ENCODE measurements at regions not wholly inside any gene's neighbourhood (a gene's known extent, or its start where the extent isn't known, plus 50 kb on each side); places are given as distances from the start of the nearest gene placed in this dataset.

DNA sequence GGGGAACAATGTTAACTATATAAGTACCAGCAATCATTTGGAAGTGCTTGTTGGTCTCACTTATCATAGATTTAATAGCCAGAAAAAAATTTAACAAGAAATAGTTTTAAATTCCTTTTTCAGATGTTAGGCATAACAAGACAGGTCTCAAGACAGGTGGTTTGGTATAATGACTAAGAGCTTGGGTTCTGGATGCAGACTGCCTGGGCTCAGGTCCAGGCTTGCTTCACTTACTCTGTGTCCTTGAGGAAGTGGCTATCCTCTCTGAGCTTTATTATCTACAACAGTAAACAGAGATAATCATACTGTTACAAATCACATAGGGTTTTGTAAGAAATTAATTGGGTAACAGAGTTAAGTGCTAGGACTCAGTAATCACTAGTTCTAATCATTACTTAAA, 338.0 kb upstream of the FLRT2 start (continued):
- no peak for TF ChIP-seq ZNF776 (tag by site-specific recombination; IDR thresholded peaks at IDR 0.05; ENCODE audit: borderline replicate concordance)
- no peak for TF ChIP-seq ZNF214 (tag by site-specific recombination; IDR thresholded peaks at IDR 0.05; ENCODE audit: borderline replicate concordance)
- no peak for TF ChIP-seq ZNF670 (tag by site-specific recombination; IDR thresholded peaks at IDR 0.05; ENCODE audit: low read depth)
- no peak for TF ChIP-seq ZNF701 (tag by site-specific recombination; IDR thresholded peaks at IDR 0.05)
- no peak for TF ChIP-seq ZNF302 (tag by site-specific recombination; IDR thresholded peaks at IDR 0.05; ENCODE audit: low read depth)
- TF ChIP-seq ZNF664 (tag by site-specific recombination; IDR thresholded peaks at IDR 0.05) = no peak
- TF ChIP-seq, protein P1, sequence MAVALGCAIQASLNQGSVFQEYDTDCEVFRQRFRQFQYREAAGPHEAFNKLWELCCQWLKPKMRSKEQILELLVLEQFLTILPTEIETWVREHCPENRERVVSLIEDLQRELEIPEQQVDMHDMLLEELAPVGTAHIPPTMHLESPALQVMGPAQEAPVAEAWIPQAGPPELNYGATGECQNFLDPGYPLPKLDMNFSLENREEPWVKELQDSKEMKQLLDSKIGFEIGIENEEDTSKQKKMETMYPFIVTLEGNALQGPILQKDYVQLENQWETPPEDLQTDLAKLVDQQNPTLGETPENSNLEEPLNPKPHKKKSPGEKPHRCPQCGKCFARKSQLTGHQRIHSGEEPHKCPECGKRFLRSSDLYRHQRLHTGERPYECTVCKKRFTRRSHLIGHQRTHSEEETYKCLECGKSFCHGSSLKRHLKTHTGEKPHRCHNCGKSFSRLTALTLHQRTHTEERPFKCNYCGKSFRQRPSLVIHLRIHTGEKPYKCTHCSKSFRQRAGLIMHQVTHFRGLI (tag by site-specific recombination; IDR thresholded peaks at IDR 0.05) = no peak
- no peak for TF ChIP-seq SCRT1 (tag by site-specific recombination; IDR thresholded peaks at IDR 0.05; ENCODE audit: borderline replicate concordance)
- no peak for TF ChIP-seq ZNF184 (tag by site-specific recombination; IDR thresholded peaks at IDR 0.05)
- TF ChIP-seq HOXA7 (CRISPR knock-in tag; IDR thresholded peaks at IDR 0.05; ENCODE audit: borderline replicate concordance) = no peak
- no peak for TF ChIP-seq ZNF19 (tag by site-specific recombination; IDR thresholded peaks at IDR 0.05; ENCODE audit: low read depth)
- TF ChIP-seq, protein P2, sequence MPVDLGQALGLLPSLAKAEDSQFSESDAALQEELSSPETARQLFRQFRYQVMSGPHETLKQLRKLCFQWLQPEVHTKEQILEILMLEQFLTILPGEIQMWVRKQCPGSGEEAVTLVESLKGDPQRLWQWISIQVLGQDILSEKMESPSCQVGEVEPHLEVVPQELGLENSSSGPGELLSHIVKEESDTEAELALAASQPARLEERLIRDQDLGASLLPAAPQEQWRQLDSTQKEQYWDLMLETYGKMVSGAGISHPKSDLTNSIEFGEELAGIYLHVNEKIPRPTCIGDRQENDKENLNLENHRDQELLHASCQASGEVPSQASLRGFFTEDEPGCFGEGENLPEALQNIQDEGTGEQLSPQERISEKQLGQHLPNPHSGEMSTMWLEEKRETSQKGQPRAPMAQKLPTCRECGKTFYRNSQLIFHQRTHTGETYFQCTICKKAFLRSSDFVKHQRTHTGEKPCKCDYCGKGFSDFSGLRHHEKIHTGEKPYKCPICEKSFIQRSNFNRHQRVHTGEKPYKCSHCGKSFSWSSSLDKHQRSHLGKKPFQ (tag by site-specific recombination; IDR thresholded peaks at IDR 0.05) = no peak
- no peak for TF ChIP-seq ZNF391 (tag by site-specific recombination; IDR thresholded peaks at IDR 0.05; ENCODE audit: borderline replicate concordance, low read depth)
- TF ChIP-seq ZNF610 (tag by site-specific recombination; IDR thresholded peaks at IDR 0.05; ENCODE audit: borderline replicate concordance) = no peak

DNA sequence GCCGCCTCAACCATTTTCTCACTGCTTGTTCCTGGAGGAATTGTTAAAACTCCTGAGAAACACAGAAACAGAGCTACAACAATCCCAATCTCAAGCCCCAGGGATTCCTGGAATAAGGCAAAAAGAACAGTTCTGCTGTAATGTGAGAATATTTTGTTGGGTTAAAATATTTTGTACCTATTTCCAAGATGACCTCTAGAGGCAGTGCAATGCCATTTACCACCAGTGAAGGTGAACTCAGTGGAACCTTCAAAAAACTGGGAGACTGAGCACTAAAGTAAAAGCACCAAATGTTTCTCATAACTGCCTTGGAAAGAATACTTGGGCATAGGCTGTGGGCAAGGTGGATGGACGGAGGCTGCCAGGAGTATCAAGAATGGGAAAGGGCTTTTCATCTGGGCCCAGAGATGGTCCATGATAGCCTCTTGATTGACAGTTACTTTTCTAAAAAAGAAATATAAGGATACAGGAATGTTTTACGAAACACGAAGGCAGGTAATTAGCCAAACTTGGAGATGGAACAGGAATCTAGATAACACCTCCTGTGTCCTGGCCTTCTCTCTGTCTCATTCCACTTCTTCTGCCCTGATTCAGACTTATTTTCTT, 334.0 kb upstream of the FLRT2 start:
- ChIA-PET CTCF (interaction anchor here (0.7 to 1.5 kb wide), 6 partner anchors 12 to 416 kb away, joined by 3 to 7 read pairs (median 3); partner anchors contain the start of gene FLRT2), POLR2A (no interaction called here)
- Histone ChIP-seq H3K27ac (ENCODE audit: extremely low read depth, low read depth, low read length) (no peak overlapping the region), H3K9me3 (ENCODE audit: control insufficient read depth, insufficient read depth, low read depth, low read length) (no peaks in the 10 kb centered on the region), H3K4me1 (ENCODE audit: control insufficient read depth, insufficient read depth, low read length) (no peaks in the 10 kb centered on the region), H3K36me3 (ENCODE audit: control insufficient read depth in 2 of 2, insufficient read depth in 1 of 2, low read length in 2 of 2) (no peaks in the 10 kb centered on the region), H3K4me3 (ENCODE audit: low read depth, low read length) (no peak overlapping the region)
- TF ChIP-seq ZNF214 (tag by site-specific recombination; IDR thresholded peaks at IDR 0.05; ENCODE audit: borderline replicate concordance) (no peak), ZFP3 (tag by site-specific recombination; IDR thresholded peaks at IDR 0.05; ENCODE audit: low read depth) (no peak), KLF10 (tag by site-specific recombination; IDR thresholded peaks at IDR 0.05) (no peak), ZBTB8A (tag by site-specific recombination; IDR thresholded peaks at IDR 0.05) (no peak), HOXC10 (CRISPR knock-in tag; IDR thresholded peaks at IDR 0.05) (no peak), ZNF140 (tag by site-specific recombination; IDR thresholded peaks at IDR 0.05) (no peak), ZNF202 (tag by site-specific recombination; IDR thresholded peaks at IDR 0.05; ENCODE audit: borderline replicate concordance) (no peak), ZBTB1 (tag by site-specific recombination; IDR thresholded peaks at IDR 0.05) (no peak), ZNF311 (tag by site-specific recombination; IDR thresholded peaks at IDR 0.05; ENCODE audit: borderline replicate concordance) (no peak)

DNA sequence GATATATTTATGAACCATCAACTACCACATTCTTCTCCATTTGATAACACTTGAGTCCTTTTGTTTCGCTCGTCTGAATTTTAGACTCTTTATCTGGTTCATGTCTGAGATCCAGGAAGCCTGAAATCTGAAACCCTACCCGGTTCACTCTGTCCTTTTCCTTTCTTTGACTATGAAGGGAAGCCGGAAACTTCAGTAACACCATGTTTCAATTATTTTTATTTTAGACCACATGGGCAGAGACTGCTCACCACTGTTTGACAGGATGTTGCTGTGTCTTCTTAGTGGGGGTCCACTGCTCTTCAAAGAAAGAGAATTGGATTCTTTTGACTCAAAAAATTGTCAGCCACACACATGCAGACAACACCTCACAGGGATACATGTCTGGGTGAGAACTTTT, 331.9 kb upstream of the FLRT2 start:
- no peaks in the 10 kb centered on the region for H3K4me1 ChIP-seq (ENCODE audit: control insufficient read depth, insufficient read depth, low read length)
- H3K27ac ChIP-seq (ENCODE audit: extremely low read depth, low read depth, low read length) = no peak overlapping the region
- H3K9me3 ChIP-seq (ENCODE audit: control insufficient read depth, insufficient read depth, low read depth, low read length) = no peaks in the 10 kb centered on the region
- no peaks in the 10 kb centered on the region for H3K36me3 ChIP-seq (ENCODE audit: control insufficient read depth in 2 of 2, insufficient read depth in 1 of 2, low read length in 2 of 2)
- no peak overlapping the region for H3K4me3 ChIP-seq (ENCODE audit: low read depth, low read length)
- POLR2A ChIA-PET = no interaction called here
- TF ChIP-seq KLF8 (tag by site-specific recombination; IDR thresholded peaks at IDR 0.05) = no peak
- TF ChIP-seq ZNF701 (tag by site-specific recombination; IDR thresholded peaks at IDR 0.05) = no peak
- TF ChIP-seq ZNF335 (tag by site-specific recombination; conservative IDR thresholded peaks at IDR 0.05) = no peak
- TF ChIP-seq ZNF610 (tag by site-specific recombination; IDR thresholded peaks at IDR 0.05; ENCODE audit: borderline replicate concordance) = no peak
- TF ChIP-seq, protein P3, sequence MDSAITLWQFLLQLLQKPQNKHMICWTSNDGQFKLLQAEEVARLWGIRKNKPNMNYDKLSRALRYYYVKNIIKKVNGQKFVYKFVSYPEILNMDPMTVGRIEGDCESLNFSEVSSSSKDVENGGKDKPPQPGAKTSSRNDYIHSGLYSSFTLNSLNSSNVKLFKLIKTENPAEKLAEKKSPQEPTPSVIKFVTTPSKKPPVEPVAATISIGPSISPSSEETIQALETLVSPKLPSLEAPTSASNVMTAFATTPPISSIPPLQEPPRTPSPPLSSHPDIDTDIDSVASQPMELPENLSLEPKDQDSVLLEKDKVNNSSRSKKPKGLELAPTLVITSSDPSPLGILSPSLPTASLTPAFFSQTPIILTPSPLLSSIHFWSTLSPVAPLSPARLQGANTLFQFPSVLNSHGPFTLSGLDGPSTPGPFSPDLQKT (IDR thresholded peaks at IDR 0.05; ENCODE audit: borderline replicate concordance, low read depth, low read length) = no peak
- no peak for TF ChIP-seq SP7 (tag by site-specific recombination; IDR thresholded peaks at IDR 0.05)
- TF ChIP-seq, protein P4, sequence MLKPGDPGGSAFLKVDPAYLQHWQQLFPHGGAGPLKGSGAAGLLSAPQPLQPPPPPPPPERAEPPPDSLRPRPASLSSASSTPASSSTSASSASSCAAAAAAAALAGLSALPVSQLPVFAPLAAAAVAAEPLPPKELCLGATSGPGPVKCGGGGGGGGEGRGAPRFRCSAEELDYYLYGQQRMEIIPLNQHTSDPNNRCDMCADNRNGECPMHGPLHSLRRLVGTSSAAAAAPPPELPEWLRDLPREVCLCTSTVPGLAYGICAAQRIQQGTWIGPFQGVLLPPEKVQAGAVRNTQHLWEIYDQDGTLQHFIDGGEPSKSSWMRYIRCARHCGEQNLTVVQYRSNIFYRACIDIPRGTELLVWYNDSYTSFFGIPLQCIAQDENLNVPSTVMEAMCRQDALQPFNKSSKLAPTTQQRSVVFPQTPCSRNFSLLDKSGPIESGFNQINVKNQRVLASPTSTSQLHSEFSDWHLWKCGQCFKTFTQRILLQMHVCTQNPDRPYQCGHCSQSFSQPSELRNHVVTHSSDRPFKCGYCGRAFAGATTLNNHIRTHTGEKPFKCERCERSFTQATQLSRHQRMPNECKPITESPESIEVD (tag by site-specific recombination; IDR thresholded peaks at IDR 0.05) = no peak
- TF ChIP-seq ZBTB8A (tag by site-specific recombination; IDR thresholded peaks at IDR 0.05) = no peak
- TF ChIP-seq KLF1 (tag by site-specific recombination; IDR thresholded peaks at IDR 0.05) = no peak
- TF ChIP-seq ZNF157 (tag by site-specific recombination; IDR thresholded peaks at IDR 0.05) = no peak
- CTCF ChIA-PET = no interaction called here
